NCI-H748 (cell line): ENCODE measurements at regions not wholly inside any gene's neighbourhood (a gene's known extent, or its start where the extent isn't known, plus 50 kb on each side); places are given as distances from the start of the nearest gene placed in this dataset.
"Not testable (repeated sequence)": the region's sequence is repeated elsewhere in the genome, so short reads cannot be mapped to it uniquely, and the experiment has no call there.

ENCODE experiments used
- DNase-seq: peaks from one replicate; lab custom pipeline; 2025; ENCODE audit not compliant: unreplicated experiment; lab: John Stamatoyannopoulos, UW

DNA sequence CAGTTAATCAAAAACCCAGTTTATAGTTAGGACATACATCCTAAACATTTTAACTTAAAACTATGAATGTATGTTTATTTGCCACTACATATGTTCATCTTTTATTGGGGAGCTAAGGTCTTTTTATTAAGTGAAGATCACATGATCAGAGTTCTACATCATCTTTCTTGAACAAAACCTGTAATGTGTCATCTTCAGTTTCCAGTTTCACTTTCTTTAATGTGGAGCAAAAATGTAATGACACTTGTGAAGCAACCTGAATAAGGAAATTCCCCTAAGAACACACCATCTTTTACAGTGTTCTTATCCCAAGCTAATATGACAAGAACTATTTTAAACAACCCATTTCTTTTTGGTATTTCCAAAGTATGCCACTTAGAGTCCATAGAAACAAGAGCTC, 166.7 kb upstream of the BET1 start:
- DNase-seq = no peak

DNA sequence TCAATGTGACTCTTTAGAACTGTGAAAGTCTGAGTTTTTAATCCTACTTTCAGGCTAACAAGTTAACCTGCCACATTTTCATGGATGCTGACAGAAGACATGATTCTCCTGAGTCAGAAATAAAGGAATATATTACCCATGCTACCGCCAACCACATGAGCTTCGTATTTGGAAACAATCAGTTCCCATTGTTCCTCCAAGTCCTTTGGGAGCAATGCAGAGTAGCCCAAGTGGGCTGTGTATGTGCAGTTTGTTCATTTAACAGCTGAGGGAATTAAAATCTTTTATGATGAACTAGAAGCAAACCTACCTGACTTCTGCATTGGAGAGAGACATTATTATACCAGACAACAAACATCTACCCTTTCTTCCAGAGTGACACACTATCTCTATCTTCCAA, 169.3 kb upstream of the BET1 start:
- DNase-seq = no peak

DNA sequence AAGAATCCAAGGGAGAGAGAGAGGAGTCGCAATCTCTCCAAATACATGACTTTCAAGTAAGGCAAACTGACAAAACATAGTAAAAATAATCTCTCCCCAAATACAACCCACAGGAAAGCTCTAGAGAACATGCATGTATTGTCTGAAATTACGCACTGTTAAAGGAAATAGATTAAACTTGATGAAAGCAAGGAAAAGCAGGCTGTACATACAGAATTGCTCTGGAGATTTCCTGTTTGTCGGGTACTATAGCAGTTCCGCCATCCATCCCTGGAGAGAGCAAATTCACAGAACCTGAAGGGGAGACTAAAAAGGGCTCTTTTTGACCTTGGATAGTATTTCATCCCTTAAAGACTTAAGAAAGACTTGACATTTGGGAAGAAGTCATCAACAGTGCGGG, 170.2 kb upstream of the BET1 start:
- no peak for DNase-seq

DNA sequence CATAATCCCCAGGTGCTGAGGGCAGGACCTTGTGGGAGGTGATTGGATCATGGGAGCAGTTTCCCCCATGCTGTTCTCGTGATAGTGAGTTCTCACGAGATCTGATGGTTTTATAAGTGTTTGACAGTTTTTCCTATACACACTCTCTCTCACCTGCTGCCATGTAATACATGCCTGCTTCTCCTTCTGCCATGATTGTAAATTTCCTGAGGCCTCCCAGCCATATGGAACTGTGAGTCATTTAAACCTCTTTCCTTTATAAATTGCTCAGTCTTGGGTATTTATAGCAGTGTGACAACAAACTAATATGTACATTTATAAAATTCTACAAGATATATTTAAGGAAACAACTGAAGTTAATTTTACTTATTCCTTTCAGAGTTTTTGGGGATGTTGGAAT, 170.8 kb upstream of the BET1 start:
- DNase-seq = no peak

DNA sequence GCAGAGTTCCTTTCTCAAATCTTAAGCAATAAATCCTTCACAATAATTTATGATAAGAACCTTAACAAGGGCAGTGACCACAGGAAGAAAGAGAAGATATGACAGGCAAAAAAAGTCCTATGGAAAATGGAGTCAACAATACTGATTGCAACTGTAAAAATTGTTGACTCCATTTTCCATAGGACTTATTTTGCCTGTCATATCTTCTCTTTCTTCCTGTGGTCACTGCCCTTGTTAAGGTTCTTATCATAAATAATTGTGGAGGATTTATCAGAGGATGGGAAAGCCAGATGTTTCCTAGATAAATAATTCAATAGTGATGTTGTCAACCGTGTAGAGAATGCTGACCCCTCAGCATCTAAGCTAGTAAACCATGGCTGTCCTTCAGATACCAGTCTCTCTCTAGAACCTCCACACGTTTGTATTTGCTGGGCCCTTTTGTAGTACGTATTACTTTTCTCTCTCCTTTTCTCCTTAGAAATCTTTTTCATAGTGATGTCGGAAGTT, 172.6 kb upstream of the BET1 start:
- DNase-seq = no peak

DNA sequence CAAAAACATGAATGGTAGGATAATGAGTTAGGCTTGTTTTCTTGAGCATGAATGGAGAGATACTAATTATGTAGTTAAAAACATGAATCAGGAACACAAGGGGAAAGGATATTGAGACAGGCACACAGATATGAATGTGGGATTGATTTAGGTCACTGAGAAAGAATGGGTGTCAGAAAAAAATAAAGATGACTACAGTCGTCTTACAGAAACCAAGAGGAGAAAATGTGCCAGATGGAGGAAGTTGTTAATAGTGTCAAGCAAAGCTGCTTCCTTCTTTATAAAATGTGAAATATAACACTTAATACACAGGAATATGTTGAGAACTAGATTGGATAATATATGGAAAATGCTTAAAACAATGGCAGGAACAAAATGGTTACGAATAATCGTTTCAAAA, 173.3 kb upstream of the BET1 start:
- DNase-seq = no peak

DNA sequence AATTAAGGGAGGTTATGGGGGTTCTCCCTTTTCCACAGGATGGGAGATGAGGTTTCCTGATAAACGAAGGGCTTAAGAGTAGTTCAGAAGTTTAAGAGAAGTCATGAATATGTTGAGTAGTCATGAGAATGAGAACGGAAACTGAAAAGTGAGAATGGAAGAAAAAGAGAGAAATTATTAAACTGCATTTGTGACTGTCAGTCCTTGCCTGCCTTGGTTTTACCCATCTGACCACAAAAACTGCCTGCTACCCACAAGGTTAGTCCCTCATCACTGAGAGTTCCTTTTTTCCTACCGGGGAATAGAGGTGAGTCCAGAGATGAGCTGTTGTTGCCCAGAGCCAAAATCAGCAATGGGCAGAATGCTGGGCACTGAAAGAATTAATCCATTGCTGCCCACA, 174.1 kb upstream of the BET1 start:
- no peak for DNase-seq

DNA sequence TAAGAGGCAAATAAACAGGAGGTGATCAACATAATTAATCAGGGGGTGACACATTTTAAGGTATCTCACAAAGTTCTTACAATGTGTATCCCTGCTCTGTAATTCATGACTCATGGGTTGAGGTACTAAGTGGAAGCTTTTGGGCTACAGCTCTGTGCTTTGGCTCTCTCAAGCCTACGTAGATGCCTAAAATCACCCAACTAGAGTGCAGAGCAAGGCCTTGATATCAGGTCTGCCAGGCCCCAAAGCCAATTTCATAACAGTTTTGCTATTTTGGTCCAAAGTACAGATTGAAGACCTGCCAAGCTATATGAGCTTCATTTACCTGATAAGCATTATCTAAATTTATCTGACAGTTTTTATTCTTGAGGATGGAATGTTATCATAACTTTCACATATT, 175.3 kb upstream of the BET1 start:
- DNase-seq = no peak

DNA sequence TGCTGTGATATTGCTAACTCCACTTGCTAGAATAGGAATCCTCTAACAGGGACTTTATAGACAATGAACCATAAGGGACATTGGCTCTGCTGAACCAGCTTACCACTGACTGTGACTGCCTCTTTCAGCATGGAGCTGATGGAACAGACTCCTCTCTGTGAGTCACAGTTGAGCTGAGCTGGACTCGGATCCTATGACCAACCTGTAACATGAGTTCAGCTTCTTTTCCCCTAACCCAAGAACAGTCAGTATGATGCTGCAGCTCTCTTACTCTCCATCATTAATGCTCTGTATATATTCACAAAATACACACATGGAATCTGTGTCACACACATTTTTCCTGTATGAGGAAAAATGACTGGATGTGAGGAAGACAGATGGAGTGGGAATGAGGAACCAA, 177.9 kb upstream of the BET1 start:
- DNase-seq = no peak

DNA sequence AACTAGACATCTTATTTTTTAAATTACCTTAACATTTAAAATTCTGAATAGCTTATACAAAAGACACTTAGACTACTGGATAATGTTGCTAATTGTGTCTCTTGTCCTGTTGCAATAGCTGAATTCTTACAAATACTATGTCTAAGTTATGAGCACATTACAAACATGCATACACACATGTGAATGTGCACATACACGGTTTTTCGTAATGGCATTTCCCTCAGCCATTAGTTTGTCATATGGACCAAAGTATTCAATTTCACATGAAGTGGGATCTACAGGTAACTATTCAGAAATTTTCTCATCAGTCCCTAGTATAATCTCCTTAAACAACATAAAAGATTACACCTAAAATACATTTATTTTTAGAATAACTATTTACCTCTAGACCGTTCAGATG, 178.6 kb upstream of the BET1 start:
- no peak for DNase-seq

DNA sequence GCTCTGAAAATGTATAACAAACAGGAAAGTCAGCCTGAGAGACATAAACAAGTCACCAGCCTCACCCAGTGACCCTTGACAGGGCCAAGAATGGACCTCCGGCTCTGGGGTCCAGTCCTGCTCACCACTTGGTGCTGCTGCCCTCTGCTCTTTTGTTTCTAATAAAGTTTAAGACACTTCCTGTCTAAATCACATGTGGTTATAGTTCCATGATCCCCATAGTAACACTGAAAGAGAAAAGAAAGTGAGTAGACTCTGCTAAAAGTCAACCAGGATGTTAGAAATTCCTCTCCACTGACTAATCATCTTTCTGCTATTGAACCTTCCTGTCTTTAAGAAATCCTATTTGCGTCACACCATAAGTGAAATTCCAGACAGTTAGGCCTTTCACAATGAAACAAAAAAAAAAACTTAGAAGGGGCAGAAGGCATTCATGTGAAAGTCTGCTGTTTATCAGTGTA, 179.2 kb upstream of the BET1 start:
- DNase-seq = no peak

DNA sequence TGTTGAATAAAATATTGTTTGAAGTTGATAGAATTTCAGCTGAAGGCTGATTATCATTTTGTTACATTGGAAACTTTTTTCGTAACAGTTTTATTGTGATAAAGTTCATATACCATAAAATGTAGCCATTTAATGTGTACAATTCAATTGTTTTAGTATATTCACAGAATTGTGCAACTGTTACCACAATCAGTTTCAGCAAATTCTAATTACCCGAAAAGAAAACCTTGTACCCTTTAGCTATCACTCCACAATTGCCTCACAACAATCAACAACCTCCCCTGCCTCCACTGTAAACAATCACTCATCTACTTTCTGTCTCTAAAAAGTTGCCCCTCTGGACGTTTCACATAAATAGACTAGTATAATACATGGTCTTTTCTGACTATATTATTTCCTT, 179.7 kb upstream of the BET1 start:
- no peak for DNase-seq

DNA sequence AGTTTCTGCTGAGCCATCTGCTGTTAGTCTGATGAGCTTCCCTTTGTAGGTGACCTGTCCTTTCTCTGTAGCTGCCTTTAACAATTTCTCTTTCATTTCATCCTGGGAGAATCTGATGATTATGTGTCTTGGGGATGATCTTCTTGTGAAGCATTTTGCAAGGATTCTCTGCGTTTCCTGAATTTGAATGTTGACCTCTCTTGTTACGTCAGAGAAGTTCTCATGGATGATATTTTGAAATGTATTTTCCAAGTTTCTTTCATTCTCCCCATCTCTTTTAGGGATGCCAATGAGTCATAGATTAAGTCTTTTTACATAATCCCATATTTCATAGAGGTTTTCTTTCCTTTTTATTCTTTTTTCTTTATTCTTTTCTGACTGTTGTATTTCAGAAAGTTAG, 184.2 kb upstream of the BET1 start:
- DNase-seq = no peak

DNA sequence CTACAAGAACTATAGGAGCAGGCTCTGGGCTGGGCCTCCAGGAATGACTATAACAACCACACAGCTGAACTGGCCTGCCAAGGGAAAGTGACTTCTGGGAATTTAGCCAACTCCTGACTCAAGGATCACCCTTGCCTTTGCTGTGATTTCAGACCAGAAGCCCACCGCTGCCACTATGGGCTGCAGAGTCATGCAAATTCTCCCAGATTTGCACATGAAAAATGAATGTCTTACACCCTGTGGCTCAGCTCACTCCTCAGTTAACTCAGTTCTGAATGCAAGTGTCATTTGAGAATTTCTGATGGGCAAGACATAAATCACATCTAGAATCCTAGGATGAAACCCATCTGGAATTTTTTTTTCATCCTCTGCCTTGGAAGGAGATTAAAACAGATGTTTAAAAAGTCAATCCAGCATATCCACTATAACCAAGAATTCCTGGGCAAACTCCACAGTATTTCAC, 186.5 kb upstream of the BET1 start:
- no peak for DNase-seq

DNA sequence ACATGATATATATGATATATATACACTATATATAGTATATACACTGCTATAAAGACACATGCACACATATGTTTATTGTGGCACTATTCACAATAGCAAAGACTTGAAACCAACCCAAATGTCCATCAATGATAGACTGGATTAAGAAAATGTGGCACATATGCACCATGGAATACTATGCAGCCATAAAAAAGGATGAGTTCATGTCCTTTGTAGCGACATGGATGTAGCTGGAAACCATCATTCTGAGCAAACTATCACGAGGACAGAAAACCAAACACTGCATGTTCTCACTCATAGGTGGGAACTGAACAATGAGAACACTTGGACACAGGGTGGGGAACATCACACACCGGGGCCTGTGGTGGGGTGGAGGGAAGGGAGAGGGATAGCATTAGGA, 190.3 kb upstream of the BET1 start:
- not testable (repeated sequence) for DNase-seq

DNA sequence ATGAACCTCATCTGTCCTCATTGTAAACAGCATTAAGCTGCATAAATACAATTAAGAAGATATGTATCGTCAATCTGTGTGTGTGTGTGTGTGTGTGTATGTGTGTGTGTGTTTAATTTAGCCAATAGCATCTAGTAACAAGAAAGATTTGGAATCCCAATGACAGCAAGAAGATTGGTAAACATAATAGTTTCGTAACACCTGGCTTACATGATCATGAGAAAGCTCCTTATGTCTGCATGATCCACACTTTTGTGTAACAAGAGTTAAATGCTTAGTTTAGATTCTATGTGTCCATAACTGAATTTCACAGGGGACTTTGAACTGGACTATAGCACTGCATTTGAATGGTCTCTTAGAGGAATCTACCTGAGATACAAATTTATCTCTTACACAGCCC, 191.0 kb upstream of the BET1 start:
- DNase-seq = no peak

DNA sequence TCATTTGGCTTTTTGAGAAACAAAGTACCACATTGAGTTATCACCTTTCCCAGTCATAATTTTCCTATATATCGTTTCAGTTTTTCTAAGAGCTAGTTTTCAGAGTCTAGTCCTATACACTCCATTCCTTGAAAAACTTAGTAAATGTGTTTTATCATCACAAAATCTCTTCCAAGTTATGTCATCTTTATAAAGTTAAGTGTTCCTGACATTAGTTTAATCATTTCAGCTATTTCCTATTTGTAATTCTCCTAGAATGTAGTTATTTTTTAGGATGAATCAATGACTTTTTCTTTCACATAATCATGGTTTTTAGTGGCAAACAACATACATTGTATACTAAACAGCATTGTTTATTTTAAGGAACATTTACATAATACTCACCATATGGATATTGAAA, 191.7 kb upstream of the BET1 start:
- no peak for DNase-seq

DNA sequence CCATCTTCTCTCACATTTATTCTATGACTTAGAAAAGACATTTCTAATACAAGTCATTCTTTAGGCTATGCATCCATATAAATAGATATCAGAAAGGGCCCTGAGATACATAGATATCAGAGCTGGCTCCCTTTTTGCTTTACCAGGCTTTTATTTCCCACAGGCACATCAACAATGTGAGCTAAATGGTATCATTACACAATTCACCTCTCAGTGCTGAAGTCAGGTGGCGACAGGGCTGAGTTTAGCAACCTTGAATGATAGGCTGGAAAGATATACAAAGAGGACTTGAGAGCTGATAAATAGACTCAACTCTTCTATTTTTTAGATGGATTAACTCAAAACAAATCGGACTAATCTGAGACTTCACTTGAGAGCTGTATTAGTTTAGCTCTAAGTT, 189.2 kb upstream of the COL1A2 start:
- no peak for DNase-seq

DNA sequence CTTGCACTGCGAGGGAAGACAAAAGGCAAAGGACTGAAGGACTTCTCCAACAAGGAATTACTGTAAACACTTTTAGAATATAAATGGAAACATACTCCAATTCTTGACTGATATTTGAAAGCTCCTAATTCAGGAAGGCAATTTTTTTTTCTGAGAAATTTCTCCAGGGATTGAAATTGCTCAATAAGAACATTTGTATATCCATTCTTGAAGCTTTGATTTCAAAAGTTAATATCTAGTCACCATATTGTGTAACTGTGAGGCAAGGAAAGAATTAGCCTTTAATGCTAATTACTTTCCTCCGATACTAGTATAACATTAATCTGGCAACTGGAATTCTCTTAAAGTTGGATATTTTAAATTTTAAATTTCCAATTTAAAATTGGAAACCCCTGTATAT, 188.4 kb upstream of the COL1A2 start:
- DNase-seq = no peak

DNA sequence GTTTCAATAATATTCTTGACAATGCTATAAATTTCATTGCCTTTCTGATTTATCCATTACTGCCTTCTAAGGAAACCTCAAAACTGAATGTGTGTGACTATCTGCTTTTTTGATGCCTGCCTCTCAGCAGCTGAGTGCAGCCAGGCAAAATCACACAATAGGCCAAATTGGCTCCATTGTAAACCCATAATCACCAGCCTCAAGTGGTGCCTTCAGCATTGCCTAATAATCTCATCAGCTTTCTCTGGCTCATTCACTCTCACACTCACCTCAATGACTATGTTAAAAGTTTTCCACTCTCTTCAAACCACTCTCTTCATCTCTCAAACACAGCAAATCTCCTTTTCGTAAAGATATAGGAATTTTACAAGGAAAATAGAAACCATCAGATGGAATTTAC, 182.5 kb upstream of the COL1A2 start:
- DNase-seq = peak; percentile 73

DNA sequence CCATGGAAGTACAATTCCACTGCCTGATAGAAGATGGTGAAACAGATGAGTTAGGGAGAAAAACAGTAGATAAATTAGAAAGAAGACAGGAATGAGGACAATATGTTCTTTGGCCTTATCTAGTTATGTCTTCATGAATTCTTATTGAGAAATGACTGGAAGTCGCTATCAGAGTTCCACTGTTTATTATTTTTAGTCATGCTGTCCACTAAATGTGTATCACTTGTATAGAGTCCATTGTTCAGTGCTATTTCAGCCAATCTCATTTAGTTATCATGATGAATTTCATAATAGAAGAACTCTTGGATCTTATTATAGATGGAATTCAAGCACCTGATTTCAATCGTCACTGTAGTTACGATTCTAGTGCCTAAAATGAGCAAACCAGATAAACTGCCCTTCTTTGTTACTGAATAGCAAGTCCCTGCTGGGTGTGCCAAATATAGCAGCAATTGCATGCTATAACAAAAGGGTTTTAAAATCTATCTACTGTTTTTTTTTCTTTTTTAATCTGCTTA, 177.7 kb upstream of the COL1A2 start:
- peak; percentile 31 for DNase-seq

DNA sequence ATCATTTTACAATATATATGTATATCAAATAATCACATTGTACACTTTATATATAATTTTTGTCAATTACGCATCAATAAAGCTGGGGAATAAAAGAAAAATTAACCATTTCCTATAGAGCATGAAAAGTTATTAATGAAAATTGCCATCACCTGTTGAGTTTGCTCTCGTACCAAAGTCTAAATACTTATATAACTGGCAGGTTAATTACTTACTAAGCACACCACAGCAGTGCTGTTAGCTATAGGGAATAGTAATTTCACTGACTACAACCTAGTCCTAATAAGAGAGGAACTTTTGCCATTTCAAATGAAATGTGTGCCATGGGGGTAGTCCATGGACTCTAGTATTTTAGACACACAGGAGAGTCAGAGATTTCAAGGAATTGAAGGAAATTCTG, 176.9 kb upstream of the COL1A2 start:
- DNase-seq = no peak

DNA sequence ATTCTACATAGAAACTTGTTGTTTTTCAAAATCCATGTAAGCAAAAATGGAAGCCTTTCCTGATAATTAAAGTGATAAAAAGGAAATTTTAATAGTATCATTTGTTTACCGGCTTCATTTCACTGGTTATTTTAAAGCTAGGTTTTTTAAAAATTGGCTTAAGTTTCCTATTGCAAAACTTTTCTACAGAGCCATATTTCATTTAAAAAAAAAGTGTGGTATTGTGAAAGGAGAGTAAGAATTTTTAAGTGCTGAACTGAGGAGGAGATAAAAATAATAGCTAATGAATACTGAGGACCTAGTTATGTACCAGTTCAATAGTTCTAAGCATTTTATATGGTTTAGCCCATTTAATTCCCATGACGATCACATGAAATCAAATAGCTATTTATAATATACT, 172.2 kb upstream of the COL1A2 start:
- DNase-seq = no peak
